GM18519 (cell line): ENCODE measurements at regions not wholly inside any gene's neighbourhood (a gene's known extent, or its start where the extent isn't known, plus 50 kb on each side); places are given as distances from the start of the nearest gene placed in this dataset.
"Not testable (repeated sequence)": the region's sequence is repeated elsewhere in the genome, so short reads cannot be mapped to it uniquely, and the experiment has no call there.

Experiments
- ATAC-seq: cut with Tn5 transposase; IDR thresholded peaks from one replicate; pipeline ENCODE4 v1.9.1; 2021; ENCODE audit warnings: mild to moderate bottlenecking, moderate library complexity; ENCODE audit not compliant: unreplicated experiment, low FRiP score

DNA sequence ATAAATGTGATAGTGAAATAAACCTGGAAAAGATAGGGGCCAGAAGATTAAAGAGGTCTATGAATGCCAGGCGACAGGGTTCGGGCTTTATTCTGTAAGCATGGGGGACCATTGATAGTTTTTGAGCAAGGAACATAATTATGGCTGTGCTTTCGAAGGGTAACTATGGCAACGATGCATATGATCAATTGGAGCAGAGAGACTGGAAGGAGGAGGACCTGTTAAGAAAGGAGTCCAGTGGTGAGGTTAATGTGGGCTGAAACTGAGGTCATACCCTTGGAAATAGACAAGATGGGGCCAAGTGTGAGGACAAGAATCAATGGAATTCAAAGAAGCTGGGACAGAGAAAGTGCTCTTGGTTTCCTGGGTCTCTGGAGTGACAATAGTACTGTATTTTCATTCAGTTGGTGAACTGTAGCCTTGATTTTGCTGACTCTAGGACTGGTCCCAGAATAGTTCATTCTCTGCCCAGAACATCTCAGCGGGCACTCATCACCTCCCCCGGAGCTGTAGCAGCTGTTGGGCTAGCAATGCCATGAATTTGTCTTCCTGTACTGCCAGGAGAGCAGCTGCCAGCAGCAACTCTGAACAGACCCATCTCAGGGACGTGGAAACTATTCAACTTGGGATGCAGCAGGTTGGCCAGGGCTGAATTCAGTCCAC is 108.4 kb downstream of the SRGAP2 start:
- ATAC-seq: not testable (repeated sequence)

DNA sequence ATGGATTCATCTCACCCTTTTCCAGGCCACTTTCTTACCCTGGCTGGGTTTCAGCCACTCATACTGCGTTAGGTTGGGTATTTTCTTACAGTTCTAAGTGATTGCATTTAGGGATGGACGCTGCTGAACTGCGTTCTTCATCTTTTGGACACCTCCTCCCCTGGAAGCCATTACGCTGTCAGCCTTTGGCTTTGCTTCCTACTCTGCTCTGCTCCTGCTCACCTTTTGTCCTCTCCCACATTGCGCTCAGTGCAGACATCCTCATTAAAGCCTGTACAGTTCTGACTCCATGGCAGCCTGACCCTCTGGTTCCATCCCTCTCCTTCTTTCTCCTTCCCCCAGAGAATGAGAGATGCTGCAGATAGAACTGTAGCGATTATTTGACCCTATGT is 108.9 kb downstream of the SRGAP2 start:
- not testable (repeated sequence) for ATAC-seq

DNA sequence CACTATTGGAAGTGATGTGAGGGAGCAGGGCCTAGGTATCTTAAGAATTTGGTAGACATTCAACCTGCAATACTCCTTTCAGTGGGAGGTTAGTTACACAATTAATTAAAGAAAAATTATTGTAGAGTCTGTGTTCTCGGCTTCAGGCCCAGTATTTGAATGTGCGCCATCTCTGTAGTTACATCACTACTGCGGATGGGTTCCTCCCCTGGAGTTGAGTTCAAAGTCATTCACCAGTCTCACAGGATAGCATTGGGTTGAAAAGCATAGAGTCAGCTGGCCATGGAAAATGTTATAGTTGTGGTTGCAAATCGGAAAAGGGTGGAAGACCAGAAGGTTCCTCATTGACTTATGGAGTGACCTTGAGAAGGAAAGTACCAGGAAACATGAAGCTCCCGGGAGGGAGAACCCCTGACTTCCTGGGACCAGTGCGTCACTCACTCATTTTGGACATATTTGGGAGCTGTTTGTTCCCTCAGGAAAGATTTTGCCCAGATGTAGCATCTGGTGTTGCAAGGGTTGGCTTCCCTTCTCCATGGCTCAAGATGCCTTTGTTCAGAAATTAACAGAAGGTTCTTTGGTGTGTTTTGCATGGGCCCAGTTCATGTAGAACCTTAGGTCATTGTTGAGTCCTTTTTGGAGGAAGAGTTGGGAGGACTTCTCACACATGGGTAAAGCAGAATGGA is 111.8 kb downstream of the SRGAP2 start:
- ATAC-seq: not testable (repeated sequence)

DNA sequence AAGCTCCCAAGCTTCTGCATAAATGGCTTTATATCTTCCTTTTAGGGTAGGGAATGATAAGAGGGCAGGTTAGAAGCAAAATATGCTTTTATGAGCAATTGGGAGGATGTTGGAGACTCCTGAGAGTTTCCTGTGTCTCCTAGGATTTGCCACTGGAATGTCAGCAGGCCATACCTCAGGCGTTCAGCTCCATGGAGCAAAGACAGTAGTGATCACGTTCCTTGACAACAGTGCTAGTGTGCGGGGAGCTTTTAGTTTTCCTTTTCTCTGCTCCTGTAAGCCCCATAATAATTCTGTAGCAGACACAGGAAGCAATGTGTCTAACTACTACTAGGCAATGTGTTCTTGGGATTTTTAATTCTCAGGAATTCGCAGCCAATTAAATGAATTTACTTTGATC is 113.6 kb downstream of the SRGAP2 start:
- not testable (repeated sequence) for ATAC-seq

DNA sequence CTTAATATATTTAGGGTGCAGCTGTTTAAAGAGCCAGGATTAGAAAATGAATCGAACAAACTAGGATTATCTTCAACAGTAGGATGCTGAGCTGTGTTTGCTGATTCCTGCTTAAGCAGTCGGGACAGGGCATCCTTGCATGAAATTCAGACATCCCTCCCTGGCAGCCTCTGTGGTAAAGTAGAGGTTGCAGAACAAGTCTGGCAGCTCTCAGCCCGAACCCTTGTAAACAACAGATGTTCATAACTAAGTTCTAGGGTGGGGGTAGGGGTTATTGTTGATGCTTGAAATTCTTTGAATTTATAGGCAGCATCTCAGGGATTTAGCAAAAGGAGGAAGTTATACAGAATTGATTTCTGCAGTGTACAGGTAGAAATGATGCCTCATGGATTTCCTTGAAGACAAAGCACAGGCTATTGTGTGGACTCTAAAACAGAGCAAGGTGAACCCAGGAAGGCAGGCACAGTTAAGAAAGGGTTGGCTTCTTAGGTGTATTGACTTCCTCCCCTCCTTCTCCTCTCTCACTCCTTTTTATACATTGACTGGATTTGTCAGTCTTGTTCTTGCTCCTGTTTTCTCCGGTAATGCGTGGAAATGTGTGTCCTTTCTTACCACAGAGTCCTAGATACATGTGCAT is 114.7 kb downstream of the SRGAP2 start:
- not testable (repeated sequence) for ATAC-seq

DNA sequence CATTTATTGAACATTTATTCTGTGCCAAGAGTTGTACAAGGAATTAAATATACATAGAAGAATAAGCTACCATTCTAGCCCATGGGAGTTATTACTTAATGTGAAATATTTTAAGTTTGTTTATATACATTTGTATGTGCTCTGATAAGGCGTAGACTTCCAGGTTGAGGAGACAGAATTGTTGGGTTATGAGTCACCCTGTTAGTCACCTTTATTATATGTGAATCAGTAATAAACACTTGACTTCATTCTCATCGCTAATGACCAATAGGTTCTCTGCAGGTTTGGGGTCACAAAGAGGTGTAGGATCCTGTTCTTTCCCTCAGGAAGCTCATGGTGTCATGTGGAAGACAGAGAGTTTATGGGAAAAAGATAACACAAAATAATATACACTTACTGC is 116.9 kb downstream of the SRGAP2 start:
- ATAC-seq: not testable (repeated sequence)

DNA sequence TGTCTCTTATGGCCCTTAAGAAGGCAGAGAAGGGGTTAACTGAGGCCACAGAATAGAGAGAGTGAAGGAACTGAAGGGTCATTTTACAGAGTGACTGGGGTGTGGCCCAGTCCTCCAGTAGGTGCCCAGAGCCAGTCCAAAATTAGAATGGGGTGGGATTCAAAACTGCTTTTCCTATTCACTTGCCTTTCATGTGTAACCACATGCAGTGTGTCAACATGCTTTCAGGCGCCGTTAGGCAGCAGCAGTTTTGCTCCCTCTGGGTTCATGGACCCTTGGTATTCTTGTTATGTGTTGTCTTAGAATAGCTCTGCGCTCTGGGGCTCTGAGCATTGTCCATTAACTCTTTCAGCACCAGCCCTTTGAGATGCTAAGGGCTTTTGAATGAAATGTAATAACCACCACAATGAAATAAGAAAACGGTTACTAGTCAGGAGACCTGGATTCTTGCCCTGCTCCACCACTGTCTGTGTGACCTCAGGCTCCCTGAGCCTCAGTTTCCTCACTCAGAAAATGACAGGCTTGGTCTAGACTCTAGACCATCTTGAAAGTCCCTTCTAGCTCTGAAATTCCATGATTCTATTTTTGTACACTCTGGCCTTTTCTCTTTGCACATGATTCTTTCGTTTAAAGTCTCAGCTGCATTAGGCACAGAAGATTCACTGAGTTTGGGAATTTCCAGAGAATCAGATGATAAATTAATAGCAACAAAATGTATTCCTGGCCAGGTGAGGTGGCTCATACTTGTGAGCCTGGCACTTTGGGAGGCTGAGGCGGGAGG is 123.0 kb downstream of the SRGAP2 start:
- not testable (repeated sequence) for ATAC-seq

DNA sequence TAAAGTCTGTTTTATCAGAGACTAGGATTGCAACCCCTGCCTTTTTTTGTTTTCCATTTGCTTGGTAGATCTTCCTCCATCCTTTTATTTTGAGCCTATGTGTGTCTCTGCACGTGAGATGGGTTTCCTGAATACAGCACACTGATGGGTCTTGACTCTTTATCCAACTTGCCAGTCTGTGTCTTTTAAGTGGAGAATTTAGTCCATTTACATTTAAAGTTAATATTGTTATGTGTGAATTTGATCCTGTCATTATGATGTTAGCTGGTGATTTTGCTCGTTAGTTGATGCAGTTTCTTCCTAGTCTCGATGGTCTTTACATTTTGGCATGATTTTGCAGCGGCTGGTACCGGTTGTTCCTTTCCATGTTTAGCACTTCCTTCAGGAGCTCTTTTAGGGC is 128.3 kb downstream of the SRGAP2 start:
- not testable (repeated sequence) for ATAC-seq

DNA sequence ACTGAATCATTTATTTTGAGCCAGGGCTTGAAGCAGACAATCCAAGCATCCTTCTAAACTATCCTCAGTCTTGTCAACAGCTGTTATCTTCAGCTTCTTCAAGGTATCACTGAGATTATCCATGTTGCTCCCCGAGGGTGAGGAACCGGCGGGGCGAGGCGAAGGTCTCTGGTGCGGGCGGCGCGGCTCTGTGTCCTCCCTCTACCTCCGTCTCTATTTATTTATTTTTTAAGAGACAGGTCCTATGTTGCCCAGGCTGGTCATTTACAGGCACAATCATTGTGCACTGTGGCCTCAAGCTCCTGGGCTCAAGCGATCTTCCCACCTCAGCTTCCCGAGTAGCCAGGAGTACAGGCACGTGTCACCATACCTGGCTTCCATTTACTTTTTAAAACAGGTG is 130.0 kb downstream of the SRGAP2 start:
- not testable (repeated sequence) for ATAC-seq

DNA sequence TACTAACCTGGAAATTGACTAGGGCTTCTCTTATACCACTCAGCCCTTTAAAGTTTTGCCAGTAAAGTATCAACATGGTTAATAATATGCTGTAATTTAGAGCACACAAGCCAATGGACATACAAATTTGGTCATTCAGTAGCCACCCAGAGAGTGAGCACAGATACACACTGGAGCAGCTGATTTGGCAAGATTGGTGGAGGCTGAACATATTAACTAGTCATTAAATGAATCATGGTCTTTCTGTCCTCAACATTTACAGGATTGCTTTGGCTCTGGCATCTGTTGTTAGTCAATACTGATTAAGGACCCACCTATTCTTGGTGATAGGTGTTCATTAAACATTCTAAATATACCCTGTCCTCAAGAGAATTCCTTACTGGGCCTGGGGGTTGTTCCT is 130.6 kb downstream of the SRGAP2 start:
- ATAC-seq: not testable (repeated sequence)

DNA sequence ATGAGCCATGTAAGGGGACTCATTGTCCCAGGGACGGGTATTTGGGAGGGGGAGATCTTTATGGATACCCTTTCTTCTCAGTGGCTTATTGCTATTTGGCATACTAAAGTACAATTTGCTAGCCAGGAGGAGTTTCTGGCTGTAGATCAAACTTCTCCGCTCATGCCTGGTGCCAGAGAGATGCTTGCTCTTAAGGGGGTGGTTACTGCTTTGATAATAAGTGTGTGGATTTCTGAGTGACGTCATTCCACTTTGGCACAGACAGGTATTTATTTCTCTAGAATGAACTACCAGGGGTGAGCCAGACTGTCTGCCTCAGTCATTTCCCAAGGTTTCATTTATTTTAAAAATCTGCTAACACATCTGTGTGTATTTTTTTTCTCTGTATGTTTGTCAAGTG is 131.1 kb downstream of the SRGAP2 start:
- not testable (repeated sequence) for ATAC-seq

DNA sequence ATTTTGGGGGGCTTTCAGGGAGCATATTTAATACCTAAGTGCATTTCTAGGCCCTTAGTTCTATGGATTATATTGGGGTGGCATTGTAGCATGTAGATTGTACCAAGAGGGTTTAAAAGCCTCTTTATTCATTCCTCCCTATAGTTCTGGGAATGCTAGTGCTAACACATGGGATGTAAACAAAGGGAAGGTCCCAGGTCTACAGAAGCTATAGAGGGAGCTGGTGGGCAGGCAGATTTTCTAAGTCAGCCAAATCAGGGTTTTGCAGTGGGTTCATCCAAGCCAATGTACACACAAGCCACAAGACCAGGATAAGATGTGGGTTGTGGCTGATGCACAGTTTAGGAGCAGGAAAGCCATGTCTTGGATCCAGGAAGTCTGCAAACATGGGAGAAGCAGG is 131.8 kb downstream of the SRGAP2 start:
- not testable (repeated sequence) for ATAC-seq

DNA sequence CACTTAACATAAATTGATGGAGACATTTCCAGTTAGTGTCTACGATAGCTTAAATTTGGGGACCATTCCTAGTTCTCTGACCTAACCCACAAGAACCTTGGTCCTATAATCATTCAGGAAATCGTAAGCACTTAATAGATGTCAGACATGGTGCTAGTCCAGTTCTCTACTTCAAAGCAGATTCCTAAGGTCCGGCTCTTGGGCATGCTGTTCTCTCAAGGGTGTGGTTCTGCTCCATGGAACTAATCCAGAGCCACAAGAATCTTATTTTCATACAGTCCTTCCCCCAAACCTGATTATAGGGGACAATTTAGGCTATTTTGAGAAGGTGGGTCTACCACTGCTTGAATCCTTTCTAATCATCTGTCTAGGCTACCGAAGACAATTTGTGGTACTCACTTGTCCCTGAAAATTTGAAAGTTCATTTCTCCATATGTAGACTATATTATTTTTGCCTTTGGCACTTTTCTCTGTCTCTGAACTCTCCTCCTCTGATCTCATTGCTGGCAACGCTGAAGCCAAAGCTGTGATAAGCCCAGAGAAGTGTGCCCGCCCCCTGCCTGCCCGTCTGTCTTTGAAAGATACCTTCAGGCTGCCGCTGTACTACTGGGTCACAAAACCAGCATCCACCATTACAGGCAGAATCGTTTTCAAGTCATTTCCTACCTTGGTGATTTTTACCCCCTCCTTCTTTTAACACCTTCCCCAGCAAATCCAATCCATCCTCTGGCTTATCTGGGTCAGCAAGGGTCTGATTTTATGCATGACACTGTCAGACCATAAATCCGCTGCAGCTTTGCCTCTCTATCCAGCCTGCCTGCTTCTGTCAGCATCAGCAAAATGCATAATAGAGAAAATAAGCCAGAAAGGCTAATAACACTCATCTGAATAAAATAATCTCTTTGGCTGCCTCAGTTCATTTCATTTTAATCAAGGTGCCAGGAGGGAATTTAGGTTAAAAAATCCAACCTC is 132.8 kb downstream of the SRGAP2 start:
- not testable (repeated sequence) for ATAC-seq

DNA sequence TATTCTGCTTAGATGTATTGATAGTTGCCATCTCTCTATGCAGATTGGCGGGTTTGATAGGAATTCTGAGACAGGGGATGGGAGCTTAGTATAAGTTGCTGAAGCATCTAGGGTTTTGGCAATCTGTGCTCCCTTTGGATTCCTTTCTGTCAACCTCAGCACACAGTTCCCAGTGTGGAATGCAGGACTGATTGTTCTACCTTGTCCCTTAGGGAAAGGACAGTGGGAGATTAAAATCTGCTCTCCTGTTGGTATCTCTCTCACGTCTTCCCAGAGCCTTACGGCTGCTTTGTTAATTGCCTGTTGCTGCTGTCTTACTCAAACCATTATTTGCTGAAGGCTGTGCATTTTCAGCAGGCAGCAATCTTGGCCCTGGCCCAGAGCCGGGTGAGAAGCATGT is 133.3 kb upstream of the IKBKE start:
- ATAC-seq: not testable (repeated sequence)

DNA sequence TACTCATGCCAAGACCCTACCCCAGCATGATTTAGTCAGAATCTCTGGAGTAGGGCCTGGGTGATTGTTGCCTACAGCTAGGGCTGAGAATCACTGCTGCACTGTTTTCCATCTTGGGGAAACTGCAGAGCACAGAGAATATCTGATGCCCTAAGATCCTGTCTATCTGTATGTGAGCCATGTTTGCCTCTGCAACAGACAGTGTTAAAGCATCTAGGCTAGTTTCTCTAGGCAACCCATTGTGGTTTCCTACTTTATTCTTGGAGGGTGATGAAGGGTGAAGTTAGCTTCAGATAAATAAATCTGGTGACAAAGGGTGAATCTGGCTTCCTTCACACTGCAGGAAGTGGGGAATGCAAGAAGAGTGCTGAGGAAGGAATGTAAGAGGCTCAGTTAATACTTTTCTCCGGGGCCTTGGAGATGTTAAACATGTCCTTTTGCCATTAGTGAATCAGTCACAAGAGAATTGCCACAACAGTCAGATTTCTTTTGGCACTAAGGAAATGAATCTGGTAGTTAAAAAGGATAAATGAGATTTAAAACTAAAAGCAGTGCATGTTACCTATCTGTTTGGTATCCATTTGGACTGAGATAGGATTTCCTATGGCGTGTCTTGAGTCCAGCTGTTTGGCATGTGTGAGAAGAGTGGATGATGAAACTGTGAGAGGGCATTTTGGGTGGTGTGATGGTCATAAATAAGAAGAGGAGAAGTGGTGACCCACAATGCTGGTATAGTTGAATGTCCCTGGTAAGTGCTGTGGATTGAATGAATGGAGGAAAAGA is 119.6 kb upstream of the IKBKE start:
- ATAC-seq: not testable (repeated sequence)

DNA sequence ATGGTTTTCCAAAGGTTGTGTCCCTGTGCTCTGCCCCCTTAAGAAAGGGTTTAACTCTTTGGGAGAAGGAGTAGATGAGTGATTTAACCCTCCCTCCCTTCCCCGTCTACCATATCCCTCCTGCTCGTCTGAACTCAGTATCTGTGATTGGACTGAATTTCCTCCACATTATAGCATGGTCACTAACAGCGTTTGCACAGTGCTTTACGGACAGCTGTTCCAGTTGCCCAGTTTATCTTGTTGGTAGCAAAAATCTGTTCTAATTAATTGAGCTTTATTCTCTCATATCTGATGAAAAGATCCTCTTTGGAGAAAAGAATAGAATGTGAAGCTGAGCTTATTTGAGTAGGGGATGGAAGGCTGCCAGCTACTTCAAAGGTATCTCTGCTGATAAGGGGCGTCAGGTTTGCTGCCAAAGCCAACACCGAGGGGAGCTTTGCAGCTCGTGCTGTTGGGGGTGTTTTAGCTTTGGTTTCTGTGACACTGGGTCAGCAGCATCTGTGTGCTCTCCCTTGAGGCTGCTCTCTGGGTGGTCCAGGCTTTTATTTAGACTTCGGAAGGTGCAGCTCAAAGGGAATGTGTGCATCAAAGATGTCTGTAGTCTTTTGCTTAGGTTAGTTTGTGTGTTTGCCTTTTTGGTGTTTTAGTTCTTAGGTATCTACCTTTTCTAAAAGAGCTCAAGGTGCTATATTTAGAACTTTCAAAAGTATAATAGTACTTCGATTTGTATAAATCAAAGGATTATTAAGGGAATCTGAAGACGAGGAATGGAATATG is 118.8 kb upstream of the IKBKE start:
- not testable (repeated sequence) for ATAC-seq

DNA sequence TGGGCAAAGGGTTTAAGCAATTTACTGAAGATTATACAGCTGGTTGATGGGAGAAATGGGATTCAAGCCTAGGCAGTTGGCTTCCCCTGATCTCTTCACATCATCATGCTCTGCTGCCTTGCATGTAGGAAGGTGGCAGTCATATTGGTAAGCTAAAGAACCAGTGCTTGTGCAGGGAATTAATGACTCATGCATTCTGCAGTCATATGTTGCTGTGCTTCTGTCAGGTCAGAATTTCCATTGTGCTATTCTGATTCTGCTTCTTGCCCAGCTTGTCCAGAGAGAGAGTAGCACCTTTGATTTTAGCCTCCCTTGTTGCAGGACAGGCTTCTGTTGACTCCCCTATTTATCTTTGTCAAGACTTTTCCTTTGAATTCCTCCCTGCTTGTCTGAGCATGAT is 114.0 kb upstream of the IKBKE start:
- ATAC-seq: not testable (repeated sequence)

DNA sequence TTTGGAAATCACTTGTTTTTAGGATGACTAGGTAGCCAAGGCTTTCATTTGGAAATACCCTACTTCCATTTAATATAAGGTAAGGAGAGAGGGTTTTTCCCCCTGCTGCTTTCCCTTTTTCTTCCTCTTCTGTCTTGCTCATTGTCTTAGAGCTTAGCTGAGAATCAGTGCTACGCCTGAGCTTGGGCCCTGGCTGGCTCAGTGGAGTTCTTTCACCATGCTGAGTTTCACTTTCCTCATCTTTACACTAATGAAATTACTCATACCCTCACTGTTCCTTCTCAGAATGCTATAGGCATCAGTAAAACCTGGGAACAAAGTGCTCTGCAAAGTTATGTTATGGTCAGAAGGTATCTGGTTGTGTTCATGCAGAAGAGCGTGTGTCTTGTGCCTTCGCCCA is 112.3 kb upstream of the IKBKE start:
- ATAC-seq: not testable (repeated sequence)
